ENCODE measurements at regions not wholly inside any gene's neighbourhood (a gene's known extent, or its start where the extent isn't known, plus 50 kb on each side); places are given as distances from the start of the nearest gene placed in this dataset.

- H3K79me2 ChIP-seq (replicated peaks; ENCODE audit: insufficient read depth): no peaks in the 10 kb centered on the region
- H3K4me2 ChIP-seq: no peak overlapping the region
- no peak overlapping the region for H3K4me3 ChIP-seq
- H3K4me3 Mint-ChIP-seq: no peak overlapping the region
- no peaks in the 10 kb centered on the region; the same call in 2 of the 3 replicates for H3K36me3 Mint-ChIP-seq (ENCODE audit: low read depth)
- ATAC-seq (no peak), DNase-seq (ENCODE audit: low spot score) (no peak)
- H3K4me1 ChIP-seq (ENCODE audit: insufficient read depth): no peaks in the 10 kb centered on the region
- H3K36me3 ChIP-seq (ENCODE audit: insufficient read depth): no peaks in the 10 kb centered on the region; the same call in 1 of the 2 replicates
- H3K9me3 Mint-ChIP-seq: peaks cover 2% of the 10 kb centered on the region; the same call in 1 of the 3 replicates
- H4K20me1 ChIP-seq (replicated peaks; ENCODE audit: insufficient read depth): no peaks in the 10 kb centered on the region
- H3F3A ChIP-seq (replicated peaks; ENCODE audit: low read depth): no peaks in the 10 kb centered on the region
- H3K27ac Mint-ChIP-seq: no peak overlapping the region
- TF ChIP-seq CTCF (conservative IDR thresholded peaks at IDR 0.05; ENCODE audit: low read depth in 2 of 2) (no peak), JUNB (IDR thresholded peaks at IDR 0.05; ENCODE audit: unreplicated experiment) (no peak), EZH2 (IDR thresholded peaks at IDR 0.05; ENCODE audit: low read depth, unreplicated experiment) (no peak), ZNF462 (CRISPR knock-in tag; IDR thresholded peaks at IDR 0.05) (no peak), NANOG (IDR thresholded peaks at IDR 0.05; ENCODE audit: borderline replicate concordance) (no peak), ZNF331 (CRISPR knock-in tag; IDR thresholded peaks at IDR 0.05; ENCODE audit: low read depth) (no peak), EZH2phosphoT487 (IDR thresholded peaks at IDR 0.05; ENCODE audit: unreplicated experiment) (no peak), ETS1 (IDR thresholded peaks at IDR 0.05) (no peak), STAT1 (IDR thresholded peaks at IDR 0.05; ENCODE audit: unreplicated experiment) (no peak), REST (IDR thresholded peaks at IDR 0.05; ENCODE audit: unreplicated experiment) (no peak), CREB1 (CRISPR knock-in tag; IDR thresholded peaks at IDR 0.05; ENCODE audit: low read depth) (no peak), ZNF114 (CRISPR knock-in tag; IDR thresholded peaks at IDR 0.05) (no peak), POLR2AphosphoS5 (IDR thresholded peaks at IDR 0.05; ENCODE audit: low read depth) (no peak)
- no peak overlapping the region for H3K27ac ChIP-seq (ENCODE audit: low read depth)
- no peaks in the 10 kb centered on the region for H3K27me3 ChIP-seq (ENCODE audit: insufficient read depth)
- H3K9me2 ChIP-seq (ENCODE audit: insufficient read depth): 0 out of 2 replicates have a peak, but pooled peaks cover 4% of the 10 kb centered on the region
- peaks cover 4% of the 10 kb centered on the region for H3K27me3 Mint-ChIP-seq (ENCODE audit: insufficient read depth, low read depth, poor library complexity)
- H2AFZ ChIP-seq: peak overlapping the region; percentile 36; the same call in 1 of the 2 replicates
- no peaks in the 10 kb centered on the region; the same call in 2 of the 3 replicates for H3K4me1 Mint-ChIP-seq
Measured at GRCh38 chr4:37740546-37740945, 54.4 kb upstream of the RELL1 start.

All from GM23338 (cell line).